Dedifferentiated amniotic fluid mesenchymal stem cell (primary cell): ENCODE measurements at regions not wholly inside any gene's neighbourhood (a gene's known extent, or its start where the extent isn't known, plus 50 kb on each side); places are given as distances from the start of the nearest gene placed in this dataset.

Experiments
- DNase-seq: peaks from one replicate; pipeline ENCODE4 v3.0.0-alpha.2; 2016; ENCODE audit errors: extremely low spot score

- DNase-seq: no peak
These were observed 75.8 kb downstream of the DAD1 start for GRCh38 chr14:22513066-22513812.

- DNase-seq: no peak
These were observed 76.8 kb downstream of the DAD1 start for GRCh38 chr14:22512106-22512814.

GRCh38 chr14:22510527-22511110 lies 78.4 kb downstream of the DAD1 start:
- DNase-seq: no peak

DNA sequence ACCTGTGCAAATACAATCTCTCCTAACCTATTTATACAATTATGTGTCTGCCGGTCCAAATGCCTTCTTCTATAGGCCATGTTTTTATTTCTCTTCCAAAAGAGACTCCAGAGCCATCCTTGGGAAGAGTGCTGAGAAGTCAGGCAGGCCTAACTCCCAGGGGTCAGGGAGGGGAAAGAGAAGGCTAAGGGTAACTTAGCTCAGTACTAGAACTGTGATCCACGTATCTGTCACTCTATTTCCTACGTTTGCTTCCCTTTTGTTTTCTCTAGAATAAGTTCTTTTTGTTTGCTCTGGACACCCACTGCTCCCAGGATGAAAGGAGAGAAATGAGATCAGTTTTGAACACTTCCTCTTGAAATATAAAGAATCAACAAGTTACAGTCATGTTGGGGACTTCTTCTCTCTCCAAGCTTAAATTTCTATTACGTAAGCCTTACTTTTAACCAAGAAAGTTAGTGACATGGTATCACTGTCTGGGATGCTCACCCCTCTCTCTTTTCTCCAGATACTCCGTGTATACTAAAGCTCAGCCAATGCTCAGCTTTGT lies 79.2 kb downstream of the DAD1 start:
- no peak for DNase-seq

DNA sequence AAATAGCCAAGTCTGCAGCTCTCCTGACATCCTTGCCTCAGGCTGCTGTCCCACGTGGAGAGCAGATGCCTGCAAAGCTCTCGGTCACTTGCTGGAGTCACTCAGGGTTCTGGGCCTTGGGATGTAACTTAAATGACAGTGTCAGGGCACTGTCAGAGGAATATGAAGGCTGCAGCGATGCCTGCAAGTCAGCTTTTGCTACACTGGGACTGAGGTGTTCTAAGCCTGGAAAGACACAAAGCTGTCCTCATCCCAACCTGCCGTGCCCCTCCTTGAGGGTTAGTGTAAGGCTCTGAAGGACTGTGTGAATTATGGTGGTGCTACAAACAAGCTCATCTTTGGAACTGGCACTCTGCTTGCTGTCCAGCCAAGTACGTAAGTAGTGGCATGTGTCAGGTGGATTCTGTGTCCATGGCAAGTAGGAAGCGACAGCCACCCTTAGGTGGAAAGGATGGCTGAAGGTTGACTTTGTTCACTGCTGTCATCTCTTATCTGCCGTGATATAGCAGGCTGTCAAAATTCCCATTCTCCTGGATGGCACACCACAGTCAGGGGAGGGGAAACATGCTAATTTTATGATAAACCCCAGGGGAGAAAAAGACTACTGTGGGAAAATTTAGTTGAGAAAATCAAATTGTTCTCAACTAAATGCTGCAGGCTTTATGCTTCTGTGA lies 79.9 kb downstream of the DAD1 start:
- DNase-seq: no peak

DNA sequence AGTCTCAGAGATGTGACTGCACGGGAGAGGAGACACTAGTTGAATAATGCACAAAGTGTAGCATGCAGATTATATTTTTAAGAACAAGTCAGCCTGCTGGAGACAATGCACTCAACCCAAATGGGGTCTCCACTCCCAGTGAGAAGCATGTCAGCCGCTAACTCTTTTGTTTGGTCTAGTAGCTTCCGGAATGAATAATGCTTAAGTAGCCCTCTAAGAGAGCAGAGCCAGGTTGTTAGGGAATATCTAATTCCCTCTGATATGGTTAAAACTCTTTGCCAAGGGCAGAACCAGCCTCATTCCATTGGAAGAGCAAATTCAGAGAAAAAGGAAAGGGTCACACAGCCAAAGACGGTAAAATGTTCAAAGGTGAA lies 80.4 kb downstream of the DAD1 start:
- DNase-seq: no peak

GRCh38 chr14:22508150-22508457 lies 80.9 kb downstream of the DAD1 start:
- DNase-seq: no peak

GRCh38 chr14:22506778-22507351 lies 82.2 kb downstream of the DAD1 start:
- no peak for DNase-seq

GRCh38 chr14:22506378-22506710 lies 82.7 kb downstream of the DAD1 start:
- DNase-seq: no peak

DNA sequence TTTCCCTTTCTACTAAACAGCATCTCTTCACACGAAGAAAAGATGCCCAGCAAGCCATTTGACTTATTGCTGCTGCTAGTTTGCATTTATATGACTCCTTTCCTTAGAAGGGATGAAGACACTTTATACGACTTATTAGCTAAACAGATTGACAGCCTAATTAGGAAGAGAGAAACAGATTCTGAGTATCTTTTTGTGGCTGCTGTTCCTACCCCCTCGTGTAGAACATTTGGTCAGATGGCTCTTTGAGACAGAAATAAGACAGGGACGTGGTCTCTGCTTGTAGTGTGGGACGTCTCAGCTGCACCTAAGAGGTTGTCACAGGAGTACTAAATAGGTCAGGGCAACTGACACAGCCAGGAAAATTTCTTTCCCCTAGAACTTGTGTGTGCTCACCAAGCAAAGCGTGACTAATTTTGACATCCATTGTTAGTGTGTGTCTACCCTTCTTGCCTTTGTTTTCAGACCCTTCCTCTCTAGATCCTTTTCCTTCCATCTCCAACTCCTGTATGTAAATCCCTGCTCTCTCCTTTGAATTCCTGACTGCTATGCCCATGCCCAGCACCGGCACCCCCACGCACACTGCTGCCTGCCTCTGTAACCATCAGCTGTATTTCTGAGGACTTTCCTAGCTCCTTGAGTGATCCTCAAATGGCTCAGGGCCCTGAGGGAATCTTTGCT lies 83.2 kb downstream of the DAD1 start:
- no peak for DNase-seq

DNA sequence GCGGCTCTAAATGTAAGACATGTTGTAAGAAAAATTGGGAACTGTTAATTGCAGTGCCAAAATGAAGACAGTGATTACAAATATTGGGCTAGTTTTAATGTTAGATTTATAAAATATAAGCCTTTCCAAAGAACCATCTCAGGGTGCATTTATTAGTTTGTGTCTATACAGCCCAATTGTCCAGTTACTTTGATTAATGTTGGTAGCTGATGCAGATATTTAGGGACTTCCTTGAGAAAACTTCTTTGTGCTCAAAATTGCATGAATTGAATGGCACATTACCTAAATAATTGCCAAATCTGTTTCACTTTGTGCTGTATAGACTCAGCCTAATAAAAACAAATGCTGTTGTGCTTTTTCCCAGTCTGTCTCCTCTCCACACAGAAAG lies 83.7 kb downstream of the DAD1 start:
- no peak for DNase-seq

DNA sequence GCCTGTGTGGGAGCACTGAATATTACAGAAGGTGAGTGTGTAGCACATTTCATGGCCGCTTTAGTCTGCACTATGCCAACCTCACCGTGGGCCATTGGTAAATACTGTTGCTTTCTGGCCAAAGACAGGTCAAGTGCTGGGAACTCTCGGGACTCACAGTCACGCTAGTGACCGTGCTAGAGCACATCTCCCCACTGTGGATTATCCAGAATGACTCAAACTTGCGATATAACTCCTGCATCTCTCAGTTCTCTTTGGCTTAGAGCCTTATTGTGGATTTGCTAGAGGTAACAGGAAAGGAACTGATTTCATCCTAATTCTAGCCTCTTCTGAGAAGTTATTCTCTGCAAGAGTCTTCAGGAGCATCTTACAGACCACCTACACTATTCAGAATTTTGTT lies 86.5 kb downstream of the DAD1 start:
- DNase-seq: no peak

DNA sequence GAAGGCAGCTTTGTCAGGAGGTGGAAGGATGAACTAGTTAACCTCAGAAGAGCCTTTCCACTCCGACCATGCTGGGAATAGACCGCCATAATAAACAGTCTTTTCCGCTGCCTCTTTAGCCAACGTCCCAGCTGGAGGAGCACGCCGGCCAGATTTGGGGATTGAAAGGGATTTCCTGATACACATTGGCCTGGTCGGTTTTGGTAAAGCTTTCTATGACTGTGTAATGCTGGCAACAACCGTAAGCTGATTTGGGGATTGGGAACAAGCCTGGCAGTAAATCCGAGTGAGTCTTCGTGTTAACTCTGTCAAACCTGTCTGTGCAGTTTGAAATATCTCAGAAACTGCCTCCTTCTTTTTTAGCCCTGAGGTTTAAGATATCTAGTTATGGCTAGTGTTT lies 87.0 kb downstream of the DAD1 start:
- no peak for DNase-seq

DNA sequence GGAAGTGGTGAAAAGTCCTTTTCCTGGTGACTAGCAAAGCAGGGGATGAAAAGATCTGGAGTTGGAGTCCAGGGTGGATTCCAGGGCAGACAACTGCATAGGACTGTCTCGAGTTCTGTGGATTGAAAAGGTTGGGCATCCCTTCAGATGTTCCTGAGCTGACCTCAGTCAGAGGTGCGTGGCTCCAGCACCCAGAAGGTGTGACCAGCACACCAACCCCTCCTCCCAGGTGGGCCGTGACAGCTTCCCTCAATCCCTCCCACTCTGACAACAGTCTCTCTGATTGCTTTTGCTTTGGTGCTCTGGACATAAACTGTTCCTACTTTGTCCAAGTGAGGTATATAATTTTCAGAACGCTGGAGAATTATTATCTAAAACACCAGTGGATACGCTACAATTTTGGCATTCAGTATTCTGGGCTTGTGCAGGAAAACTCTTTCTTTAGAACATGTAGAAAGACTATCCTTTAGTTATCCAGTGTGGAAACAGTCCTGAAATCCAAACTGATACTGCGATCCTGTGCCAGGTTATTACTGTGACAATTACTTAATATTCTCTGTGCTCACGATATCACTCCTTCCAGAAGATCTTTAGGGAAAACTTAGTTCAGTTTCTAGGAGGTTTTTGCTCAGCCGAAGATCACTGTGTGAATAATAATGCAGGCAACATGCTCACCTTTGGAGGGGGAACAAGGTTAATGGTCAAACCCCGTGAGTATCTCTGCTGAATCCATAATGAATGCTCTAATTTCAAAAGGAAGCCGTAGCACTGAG lies 87.9 kb downstream of the DAD1 start:
- no peak for DNase-seq

DNA sequence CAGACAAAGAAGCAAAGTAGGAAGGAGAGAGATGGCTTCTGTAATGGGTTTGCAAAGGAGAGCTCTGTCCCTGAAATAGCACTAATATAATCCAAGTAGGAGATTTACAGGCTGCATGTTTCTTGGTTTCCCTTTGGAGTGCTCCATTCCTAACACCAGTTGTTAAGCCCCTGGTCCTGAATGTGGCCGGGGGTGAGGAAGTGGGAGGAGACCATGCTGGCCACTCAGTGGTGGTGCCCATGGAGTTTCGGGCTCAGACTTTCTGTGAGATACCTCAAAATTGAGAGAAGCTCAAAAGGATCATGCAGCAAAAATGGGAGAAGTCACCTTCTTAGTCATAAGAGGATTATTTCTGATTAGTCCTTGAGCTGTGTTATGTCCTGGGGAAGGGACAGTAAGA lies 88.5 kb downstream of the DAD1 start:
- DNase-seq: no peak

- DNase-seq: no peak
These were observed 91.3 kb downstream of the DAD1 start for GRCh38 chr14:22497671-22498093.

GRCh38 chr14:22497144-22497423 lies 91.9 kb downstream of the DAD1 start:
- no peak for DNase-seq

DNA sequence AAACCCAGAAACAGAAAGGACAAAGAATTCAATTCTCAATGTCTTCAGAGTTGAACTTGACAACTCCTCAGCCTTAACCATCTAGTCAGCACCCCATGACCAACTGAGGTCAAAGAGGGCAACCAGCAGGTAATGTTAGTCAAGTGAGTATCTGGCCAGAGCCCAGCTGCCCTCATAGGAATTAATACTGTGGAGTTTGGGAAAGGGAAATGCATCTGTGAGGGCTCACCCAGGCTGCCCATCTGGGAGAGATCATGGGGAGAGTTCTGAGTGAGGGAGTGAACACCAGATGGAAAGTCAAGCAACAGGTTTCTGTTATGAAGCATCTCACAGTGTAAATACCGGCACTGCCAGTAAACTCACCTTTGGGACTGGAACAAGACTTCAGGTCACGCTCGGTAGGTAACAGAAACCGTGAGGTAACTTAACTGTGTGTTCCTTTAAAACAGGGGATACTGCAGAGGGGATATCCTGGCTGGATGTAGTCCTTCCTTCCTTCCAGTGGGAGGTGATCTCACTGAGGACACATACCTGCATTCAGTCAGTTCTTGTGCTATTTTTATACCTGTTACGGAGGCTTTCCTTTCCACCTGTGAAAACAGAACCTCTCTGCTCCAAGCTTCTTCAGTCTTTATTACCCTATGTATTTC lies 94.4 kb downstream of the DAD1 start:
- DNase-seq: no peak

- DNase-seq: no peak
These were observed 95.3 kb downstream of the DAD1 start for GRCh38 chr14:22493753-22494152.

DNA sequence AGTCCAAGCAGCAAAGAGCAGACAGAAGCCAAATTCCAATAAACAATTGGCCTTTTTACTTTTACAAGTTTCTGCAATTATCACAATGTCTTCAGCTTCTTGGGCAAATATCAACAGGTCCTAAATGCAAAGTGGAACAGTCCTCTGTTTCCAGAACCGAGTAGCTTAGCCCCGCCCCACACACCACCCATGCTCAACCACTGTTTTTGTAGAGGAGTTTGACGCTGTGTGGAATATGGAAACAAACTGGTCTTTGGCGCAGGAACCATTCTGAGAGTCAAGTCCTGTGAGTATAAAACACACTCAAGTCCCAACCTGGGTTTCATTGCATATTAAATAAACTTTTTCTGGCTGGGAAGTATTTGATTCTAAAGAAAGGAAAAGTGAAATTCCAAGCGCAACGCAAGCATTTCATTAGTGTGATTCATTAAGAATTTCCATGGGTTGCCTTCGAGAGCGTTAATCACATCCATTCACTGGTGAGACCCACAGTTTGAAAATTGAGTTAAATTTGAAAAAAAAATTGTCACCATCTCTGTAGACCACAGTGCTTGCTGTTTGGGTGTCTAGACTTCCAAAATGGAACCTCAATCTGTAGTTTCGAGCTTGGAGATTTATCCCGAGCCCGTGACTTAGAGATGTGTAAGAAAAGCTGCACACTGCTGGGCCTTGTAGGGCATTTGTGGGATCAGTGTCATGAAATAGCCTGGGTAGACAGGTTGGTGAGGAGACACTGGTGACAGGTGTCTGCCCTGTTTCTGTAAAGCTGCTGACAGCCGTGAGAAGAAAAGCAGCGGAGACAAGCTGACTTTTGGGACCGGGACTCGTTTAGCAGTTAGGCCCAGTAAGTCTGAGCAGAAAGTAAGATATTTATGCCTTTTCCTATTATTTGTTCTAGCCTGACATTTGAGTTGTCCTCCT lies 96.1 kb downstream of the DAD1 start:
- DNase-seq: no peak
